HepG2 (cell line): ENCODE measurements at regions not wholly inside any gene's neighbourhood (a gene's known extent, or its start where the extent isn't known, plus 50 kb on each side); places are given as distances from the start of the nearest gene placed in this dataset.

Experiments
- ATAC-seq: fragments of 200-7000 bp; cut with Tn5 transposase; 3 replicates; pipeline ENCODE4 v1.9.1; 2020; ENCODE audit warnings: mild to moderate bottlenecking, moderate library complexity
- BruUV-seq: library from RNA; stranded (reverse); fragments of 400-500 nt; replicated peaks from 2 replicates; lab custom pipeline; 2021; lab: Mats Ljungman, UMichigan
- CTCF ChIA-PET: fragments of 300-600 bp; formaldehyde crosslinking; extraction: SDS; loops from one replicate; lab custom pipeline; 2021; ENCODE audit warnings: low total read pairs, inconsistent platforms, low intra/inter-chr PET ratio; lab: Yijun Ruan, JAX
- POLR2A ChIA-PET: fragments of 350-600 bp; sonication (Branson Sonifier 250); formaldehyde crosslinking; loops from one replicate; lab custom pipeline; 2020; ENCODE audit warnings: antibody characterized with exemption, inconsistent platforms; lab: Yijun Ruan, JAX
- DNase-seq: peaks from one replicate; pipeline ENCODE4 v3.0.0-alpha.2; 2015; ENCODE audit warnings: low spot score
- FAIRE-seq: peaks from 3 replicates; lab custom pipeline; 2011; peaks lifted over from hg19 to GRCh38; lab: Jason Lieb, UNC
- H2AFZ ChIP-seq: one replicate; pipeline ENCODE4 v1.6.1; 2011; ENCODE audit warnings: low read length, inconsistent platforms
- H3K27ac ChIP-seq: fragments of 300-600 bp; 3 replicates; pipeline ENCODE4 v1.8.0; 2011; ENCODE audit warnings: mixed run types, mild to moderate bottlenecking, mixed read lengths, low read length, inconsistent platforms; ENCODE audit not compliant: insufficient read depth; ENCODE audit errors: extremely low read length
- H3K27me3 ChIP-seq, 2 experiments: fragments of 200-600 bp in 1 of 2; 2 replicates in 1 of 2; 3 replicates in 1 of 2; pipeline versions ENCODE4 v1.6.0 to v1.8.0; 2011; ENCODE audit warnings: low read length in 2 of 2, mild to moderate bottlenecking in 2 of 2, moderate library complexity in 2 of 2, inconsistent platforms in 1 of 2; ENCODE audit not compliant: insufficient read depth in 2 of 2, control insufficient read depth in 1 of 2
- H3K36me3 ChIP-seq, 2 experiments: fragments of 200-600 bp in 1 of 2; replicated peaks in 1 of 2; 2 replicates in 1 of 2; 3 replicates in 1 of 2; pipeline versions ENCODE4 v1.5.1 to v1.8.0; 2011; ENCODE audit warnings: low read length in 2 of 2, inconsistent platforms in 1 of 2; ENCODE audit not compliant: insufficient read depth in 2 of 2, control insufficient read depth in 1 of 2
- H3K4me1 ChIP-seq: 2 replicates; pipeline ENCODE4 v1.5.1; 2012; ENCODE audit warnings: low read length, inconsistent platforms; ENCODE audit not compliant: insufficient read depth
- H3K4me2 ChIP-seq: 2 replicates; pipeline ENCODE4 v1.6.0; 2011; ENCODE audit warnings: low read depth, low read length, inconsistent platforms
- H3K4me3 ChIP-seq, 3 experiments: fragments of 200-600 bp in 1 of 3; sonication (generic), shearing (Covaris generic) in 1 of 3; replicated peaks in 1 of 3; 2 replicates each; pipeline ENCODE4 v1.5.1; 2011 to 2016; ENCODE audit warnings: low read length in 3 of 3, inconsistent platforms in 2 of 3, low read depth in 2 of 3, mild to moderate bottlenecking in 2 of 3, control low read depth in 1 of 3, mixed read lengths in 1 of 3; ENCODE audit not compliant: insufficient read depth in 1 of 3
- H3K79me2 ChIP-seq: one replicate; pipeline ENCODE4 v1.6.1; 2011; ENCODE audit warnings: low read length, inconsistent platforms; ENCODE audit not compliant: insufficient read depth
- H3K9ac ChIP-seq: 2 replicates; pipeline ENCODE4 v1.6.0; 2011; ENCODE audit warnings: mild to moderate bottlenecking, low read depth, low read length, inconsistent platforms; ENCODE audit not compliant: insufficient read depth
- H3K9me3 ChIP-seq: 2 replicates; pipeline ENCODE4 v1.5.1; 2012; ENCODE audit warnings: mild to moderate bottlenecking, low read length
- H4K20me1 ChIP-seq: 2 replicates; pipeline ENCODE4 v1.6.0; 2011; ENCODE audit warnings: inconsistent platforms, mild to moderate bottlenecking, low read length, moderate library complexity; ENCODE audit not compliant: insufficient read depth
- ELF4 ChIP-seq: sonication (generic); formaldehyde crosslinking; IDR thresholded peaks from 2 replicates; pipeline ENCODE4 v1.5.0; 2020; ENCODE audit warnings: missing genetic modification reagents, mild to moderate bottlenecking, moderate library complexity, borderline replicate concordance
- HDAC2 ChIP-seq: sonication (generic); formaldehyde crosslinking; IDR thresholded peaks from 2 replicates; pipeline ENCODE4 v1.4.0; 2020; ENCODE audit warnings: missing genetic modification reagents
- MEF2D ChIP-seq: sonication (generic); formaldehyde crosslinking; IDR thresholded peaks from 2 replicates; pipeline ENCODE4 v1.5.1; 2020; ENCODE audit warnings: mild to moderate bottlenecking, missing genetic modification reagents
- NAIF1 ChIP-seq: sonication (generic); formaldehyde crosslinking; IDR thresholded peaks from 2 replicates; pipeline ENCODE4 v1.5.0; 2020; ENCODE audit warnings: mild to moderate bottlenecking, missing genetic modification reagents, borderline replicate concordance
- PHF20 ChIP-seq: sonication (generic); formaldehyde crosslinking; IDR thresholded peaks from 2 replicates; pipeline ENCODE4 v1.5.0; 2020; ENCODE audit warnings: mild to moderate bottlenecking, missing genetic modification reagents
- RARA ChIP-seq: IDR thresholded peaks from 2 replicates; pipeline ENCODE4 v1.6.1; 2016; ENCODE audit warnings: missing genetic modification reagents, missing compliant biosample characterization
- SNRNP70 ChIP-seq: fragments of 200-400 bp; formaldehyde crosslinking; IDR thresholded peaks from 2 replicates; pipeline ENCODE4 v1.6.1; 2017; ENCODE audit warnings: mild to moderate bottlenecking, low read depth, low read length, moderate library complexity
- ZIK1 ChIP-seq: sonication (generic); formaldehyde crosslinking; IDR thresholded peaks from 2 replicates; pipeline ENCODE4 v1.5.0; 2020; ENCODE audit warnings: mild to moderate bottlenecking, low read depth, missing genetic modification reagents, borderline replicate concordance
- WGBS: methylation state at CpG from one replicate; pipeline ENCODE4 v1.1.6; 2017; ENCODE audit warnings: low lambda C conversion rate; 5-methylcytosine and 5-hydroxymethylcytosine counted together
- in situ Hi-C: cut with HindIII; loops from 2 replicates; pipeline ENCODE4 v1.10.0; 2017; ENCODE audit warnings: low pct_unique_long_range_greater_than_20kb; ENCODE audit not compliant: extremely low pct_ligation_motif_present
- intact Hi-C: fragments of 100-400 bp; cut with micrococcal nuclease; formaldehyde crosslinking; loops from one replicate; pipeline ENCODE4 v1.10.0; 2022; ENCODE audit not compliant: unreplicated experiment
- TF ChIP-seq, protein P1 (sequence below): sonication (generic); formaldehyde crosslinking; IDR thresholded peaks from 2 replicates; pipeline ENCODE4 v1.4.0; 2020; ENCODE audit warnings: mild to moderate bottlenecking, low read depth, missing genetic modification reagents

DNA sequence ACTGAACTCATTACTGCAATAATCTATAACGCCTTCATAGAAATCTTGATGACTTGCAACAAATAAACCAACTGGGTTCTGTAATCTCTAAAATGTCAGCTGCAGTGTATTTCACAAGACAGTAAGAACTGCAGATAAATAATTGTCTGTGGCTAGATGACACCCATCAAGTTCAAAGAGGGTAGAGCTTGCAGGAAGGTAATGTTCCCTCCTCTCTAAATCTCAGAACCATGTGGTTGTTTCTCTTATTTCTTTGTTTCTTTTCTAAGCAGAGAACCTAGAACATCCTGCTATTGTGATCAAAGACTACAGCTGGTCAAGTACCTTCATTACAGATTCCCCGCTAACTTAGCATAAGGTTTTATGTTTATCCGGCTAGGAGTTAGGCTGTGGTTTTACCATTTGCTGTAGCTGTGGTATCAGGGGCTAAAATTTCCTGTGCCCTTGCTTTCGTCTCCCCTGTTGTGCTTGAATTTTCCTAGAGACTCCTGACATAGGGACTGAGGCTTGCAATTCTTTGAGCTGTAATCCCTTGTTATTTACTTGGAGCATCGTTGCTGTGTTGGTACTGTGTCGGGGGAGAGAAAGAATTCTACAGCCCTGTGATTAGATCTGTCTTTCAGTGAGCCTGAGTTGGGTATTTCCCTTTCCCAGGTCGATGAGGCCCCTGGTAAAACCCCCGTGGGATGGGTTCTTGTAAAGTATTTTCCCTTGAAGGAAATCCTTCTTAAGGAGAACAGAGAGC is 253.1 kb upstream of the BTG1 start:
- no peaks in the 10 kb centered on the region for H3K9me3 ChIP-seq
- no peak overlapping the region for H3K4me3 ChIP-seq
- WGBS, result 16% methylated on average over 8 of the region's 8 CpGs
- no peak overlapping the region for H3K9ac ChIP-seq
- POLR2A ChIA-PET, result no interaction called here
- no peak for FAIRE-seq
- H3K4me2 ChIP-seq, result no peak overlapping the region
- TF ChIP-seq ELF4 (CRISPR knock-in tag) (no peak), NAIF1 (no peak), PHF20 (CRISPR knock-in tag) (no peak), RARA (no peak), MEF2D (no peak), ZIK1 (CRISPR knock-in tag) (no peak), SNRNP70 (no peak), HDAC2 (CRISPR knock-in tag) (no peak)
- TF ChIP-seq, protein P1, sequence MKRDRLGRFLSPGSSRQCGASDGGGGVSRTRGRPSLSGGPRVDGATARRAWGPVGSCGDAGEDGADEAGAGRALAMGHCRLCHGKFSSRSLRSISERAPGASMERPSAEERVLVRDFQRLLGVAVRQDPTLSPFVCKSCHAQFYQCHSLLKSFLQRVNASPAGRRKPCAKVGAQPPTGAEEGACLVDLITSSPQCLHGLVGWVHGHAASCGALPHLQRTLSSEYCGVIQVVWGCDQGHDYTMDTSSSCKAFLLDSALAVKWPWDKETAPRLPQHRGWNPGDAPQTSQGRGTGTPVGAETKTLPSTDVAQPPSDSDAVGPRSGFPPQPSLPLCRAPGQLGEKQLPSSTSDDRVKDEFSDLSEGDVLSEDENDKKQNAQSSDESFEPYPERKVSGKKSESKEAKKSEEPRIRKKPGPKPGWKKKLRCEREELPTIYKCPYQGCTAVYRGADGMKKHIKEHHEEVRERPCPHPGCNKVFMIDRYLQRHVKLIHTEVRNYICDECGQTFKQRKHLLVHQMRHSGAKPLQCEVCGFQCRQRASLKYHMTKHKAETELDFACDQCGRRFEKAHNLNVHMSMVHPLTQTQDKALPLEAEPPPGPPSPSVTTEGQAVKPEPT, result no peak
- TF ChIP-seq, all 625 proteins: peak for 0
- BruUV-seq, result no TSS peak
- Histone ChIP-seq H3K27me3 (no peaks in the 10 kb centered on the region), H3K4me1 (no peaks in the 10 kb centered on the region), H3K27ac (no peak overlapping the region), H4K20me1 (no peaks in the 10 kb centered on the region), H2AFZ (no peak overlapping the region), H3K79me2 (no peaks in the 10 kb centered on the region), H3K36me3 (no peaks in the 10 kb centered on the region)
- in situ Hi-C loops, result no loop called here
- DNase-seq, result no peak
- ATAC-seq, result no peak
- intact Hi-C loops, result no loop called here
- CTCF ChIA-PET, result no interaction called here
